ENCODE measurements at regions not wholly inside any gene's neighbourhood (a gene's known extent, or its start where the extent isn't known, plus 50 kb on each side); places are given as distances from the start of the nearest gene placed in this dataset.

- no peak for TF ChIP-seq SIN3A (IDR thresholded peaks at IDR 0.05; ENCODE audit: low read depth)
- no peak for TF ChIP-seq ZNF274 (IDR thresholded peaks at IDR 0.05; ENCODE audit: low read depth, low read length)
- TF ChIP-seq POLR2A (IDR thresholded peaks at IDR 0.05; ENCODE audit: borderline replicate concordance, extremely low read depth, insufficient read depth, insufficient read length) = no peak
These were observed 64.1 kb upstream of the CARD18 start for GRCh38 chr11:105203569-105204240.

All from HCT116 (cell line).